HG02938 (cell line): ENCODE measurements at regions not wholly inside any gene's neighbourhood (a gene's known extent, or its start where the extent isn't known, plus 50 kb on each side); places are given as distances from the start of the nearest gene placed in this dataset.

Experiments
- ATAC-seq: cut with Tn5 transposase; IDR thresholded peaks from one replicate; pipeline ENCODE4 v1.9.1; 2021; ENCODE audit warnings: mild to moderate bottlenecking, moderate library complexity; ENCODE audit not compliant: unreplicated experiment

DNA sequence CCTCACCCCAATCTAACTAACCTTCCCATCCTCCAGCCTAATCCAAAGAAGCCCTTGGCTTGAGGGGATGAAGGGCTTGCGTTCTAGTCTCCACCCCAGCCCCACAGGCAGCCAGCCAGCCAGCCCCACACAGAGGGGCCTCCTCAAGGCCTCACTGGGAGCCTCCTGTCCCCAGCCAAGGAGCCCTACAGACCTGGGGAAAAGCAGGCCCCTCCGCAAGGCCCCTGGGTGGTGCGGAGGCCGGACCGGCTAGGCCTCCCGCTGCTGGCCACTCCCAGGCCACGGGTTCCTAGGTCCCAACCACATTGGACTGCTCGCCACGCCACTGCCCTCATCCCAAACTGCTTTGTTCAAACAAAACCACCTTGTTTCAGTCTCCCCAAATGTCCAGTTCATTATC, 78.0 kb downstream of the ZIC5 start:
- ATAC-seq = no peak

DNA sequence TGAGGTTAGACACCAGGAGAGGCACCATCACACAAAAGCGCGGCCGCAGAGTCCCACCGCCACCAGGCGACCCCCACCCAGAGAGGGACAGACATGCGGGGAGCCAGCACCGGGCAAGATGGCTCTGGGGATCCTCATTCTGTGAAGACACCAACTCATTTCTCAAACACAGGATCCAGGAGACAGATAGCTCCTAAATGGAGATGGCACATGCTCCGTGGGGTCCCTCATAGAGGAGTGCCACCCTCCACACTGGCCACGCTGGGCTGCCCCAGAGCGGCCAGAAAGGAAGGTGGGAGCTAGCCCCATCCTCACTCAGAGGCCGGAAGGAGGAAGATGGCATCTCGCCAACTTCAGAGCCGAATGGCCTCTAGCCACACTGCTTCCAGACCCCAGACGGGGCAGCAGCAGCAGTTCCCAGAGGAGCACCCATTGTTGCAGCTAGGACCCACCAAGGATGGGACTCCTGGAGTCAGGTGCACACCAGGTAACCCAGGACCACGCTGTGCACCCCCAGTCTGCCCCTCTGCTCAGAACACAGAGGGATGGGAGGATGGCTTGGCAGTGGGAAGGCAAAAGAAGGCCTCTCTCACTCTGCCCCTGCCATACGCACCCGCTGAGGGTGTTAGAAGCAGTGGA, 78.6 kb downstream of the ZIC5 start:
- ATAC-seq = no peak

DNA sequence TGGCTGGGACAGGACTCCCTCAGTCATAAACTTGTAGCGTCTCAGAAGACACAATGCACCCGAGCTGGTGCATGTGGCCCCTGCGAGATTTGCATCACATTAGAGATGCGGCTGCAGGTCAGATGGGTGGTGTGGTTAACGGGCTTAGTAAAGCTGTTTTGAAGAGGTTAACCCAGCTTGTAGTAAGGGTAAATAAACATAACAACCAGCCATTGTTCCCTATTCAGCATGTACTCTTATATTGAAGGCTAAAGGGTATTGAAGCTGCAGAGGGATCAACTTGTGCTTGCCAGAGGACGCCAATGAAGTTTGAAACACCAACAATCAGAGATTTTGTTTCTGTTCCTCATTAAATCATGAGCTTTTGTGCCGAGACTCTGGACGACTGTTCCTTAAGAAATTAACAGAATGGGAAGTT, 79.4 kb downstream of the ZIC5 start:
- no peak for ATAC-seq

DNA sequence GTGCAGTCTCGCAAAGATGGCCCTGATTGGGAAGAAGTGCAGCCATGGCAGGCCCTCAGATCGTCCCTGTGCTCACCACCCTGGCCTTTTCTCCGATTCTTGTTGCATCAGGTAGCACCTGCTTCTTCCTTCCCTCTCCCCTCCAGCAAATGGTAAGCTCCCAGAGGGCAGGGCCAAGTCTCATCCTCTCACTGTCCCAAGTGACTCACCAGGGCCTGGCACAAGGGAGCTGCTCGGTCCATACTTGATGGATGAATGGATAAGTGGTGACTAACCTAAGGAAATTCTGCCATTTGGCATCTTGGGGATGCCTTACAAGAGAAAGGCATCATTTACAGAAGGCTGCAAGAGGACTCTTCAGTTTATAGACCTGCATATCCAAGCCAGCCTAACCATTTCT, 84.9 kb downstream of the ZIC5 start:
- ATAC-seq = no peak

DNA sequence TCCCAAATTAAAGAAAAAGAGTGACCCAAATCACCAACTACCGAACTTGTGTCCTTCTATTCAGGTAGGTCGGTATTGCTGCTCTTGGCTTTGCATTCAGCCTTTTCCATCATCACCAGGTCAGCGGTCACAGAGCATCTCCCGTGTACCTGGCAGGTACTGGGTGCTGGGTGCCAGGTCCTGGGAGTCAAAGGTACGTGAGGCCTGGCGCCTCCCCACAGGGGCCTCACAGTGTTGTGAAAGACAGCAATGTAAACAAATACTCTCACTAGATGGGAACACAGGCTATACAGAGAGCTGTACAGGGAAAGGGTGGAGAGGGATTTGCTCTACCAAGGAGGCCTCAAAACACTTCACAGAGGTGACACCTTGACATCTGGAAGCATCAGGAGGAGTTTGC, 86.7 kb downstream of the ZIC5 start:
- no peak for ATAC-seq

DNA sequence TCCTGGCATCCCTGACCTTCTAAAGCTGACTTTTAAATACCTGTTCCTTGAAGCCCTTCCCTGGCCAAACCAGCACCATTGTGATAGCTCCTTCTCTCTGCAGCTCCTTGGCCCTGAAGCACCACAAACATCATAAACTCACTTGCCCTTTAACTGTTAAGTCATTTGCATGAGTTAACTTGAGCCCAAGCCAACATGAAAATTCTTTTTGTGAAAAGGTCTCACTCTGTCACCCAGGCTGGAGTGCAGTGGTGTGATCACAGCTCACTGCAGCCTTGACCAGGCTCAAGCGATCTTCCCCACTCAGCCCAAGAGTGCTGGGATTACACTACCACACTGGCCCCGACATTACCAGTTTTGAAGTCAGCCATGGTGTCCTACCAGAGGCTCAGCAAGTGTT, 87.8 kb downstream of the ZIC5 start:
- no peak for ATAC-seq

DNA sequence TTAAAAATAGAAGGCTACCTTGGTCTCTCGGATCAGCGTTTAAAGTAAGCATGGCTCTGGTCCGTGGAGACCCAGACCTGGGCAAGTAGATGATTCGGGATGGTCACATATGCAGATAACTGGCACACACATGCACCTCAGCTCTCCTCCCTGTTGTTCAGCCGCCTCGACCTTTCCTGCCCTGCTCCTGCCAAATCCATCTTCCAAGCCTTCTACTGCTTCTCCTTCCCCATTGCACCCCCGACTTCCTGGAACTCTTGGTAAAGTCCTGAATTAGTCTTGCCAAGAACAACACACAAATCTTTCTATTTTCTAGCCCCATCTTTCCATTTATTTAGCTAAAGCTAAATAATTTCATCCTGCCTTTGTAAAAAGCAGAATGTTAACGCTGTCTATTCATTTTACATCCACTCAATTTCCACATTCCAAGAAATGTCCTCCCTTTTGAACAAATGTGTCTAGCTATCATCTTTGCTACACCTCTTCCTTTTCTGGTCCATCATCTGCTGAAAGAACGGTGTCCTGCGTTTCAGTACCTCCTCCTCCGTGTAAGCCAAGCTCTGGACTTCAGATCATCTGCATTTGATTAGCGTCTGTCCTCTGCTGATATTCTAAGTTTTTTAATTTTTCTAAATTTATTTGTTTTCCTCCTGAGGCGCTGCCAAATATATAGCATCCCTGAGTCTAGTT, 92.5 kb downstream of the ZIC5 start:
- no peak for ATAC-seq

DNA sequence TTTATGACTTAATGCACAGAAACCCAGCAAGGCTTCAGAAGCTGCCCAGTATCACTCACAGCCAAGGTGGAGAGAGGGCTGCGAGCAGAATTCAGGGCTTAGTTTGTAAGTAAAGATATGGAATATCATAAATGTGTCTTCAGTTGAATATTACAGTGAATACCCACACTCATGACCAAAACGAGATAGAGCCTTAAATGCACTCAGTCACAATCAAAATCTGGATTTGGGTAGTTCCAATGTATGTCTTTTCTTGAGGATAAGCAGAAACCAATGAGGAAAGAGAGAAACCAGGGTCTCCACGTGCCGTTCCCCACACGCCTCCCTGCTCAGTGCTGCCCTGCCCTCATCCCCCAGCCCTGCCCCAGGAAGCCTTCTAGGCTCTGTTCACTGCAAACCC, 94.9 kb downstream of the ZIC5 start:
- ATAC-seq = no peak

DNA sequence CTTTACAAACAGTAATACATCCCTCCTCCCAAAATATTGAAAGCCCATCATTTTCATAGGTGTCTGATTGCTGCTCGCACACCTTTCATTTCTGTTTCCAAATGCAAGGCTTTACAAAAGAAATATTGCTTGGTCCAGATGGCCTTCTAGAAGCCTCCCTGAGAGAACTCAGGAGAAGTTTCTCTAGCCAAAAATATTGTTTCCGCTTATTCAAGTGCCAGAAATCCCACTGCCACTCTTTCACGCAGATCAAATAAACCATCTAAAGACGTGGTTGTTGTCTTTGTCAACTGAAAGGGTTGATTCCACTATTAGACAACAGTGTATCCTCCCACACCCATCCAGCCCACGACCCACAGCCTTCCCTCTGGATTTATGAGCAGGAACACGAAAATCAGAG, 96.2 kb downstream of the ZIC5 start:
- ATAC-seq = no peak

DNA sequence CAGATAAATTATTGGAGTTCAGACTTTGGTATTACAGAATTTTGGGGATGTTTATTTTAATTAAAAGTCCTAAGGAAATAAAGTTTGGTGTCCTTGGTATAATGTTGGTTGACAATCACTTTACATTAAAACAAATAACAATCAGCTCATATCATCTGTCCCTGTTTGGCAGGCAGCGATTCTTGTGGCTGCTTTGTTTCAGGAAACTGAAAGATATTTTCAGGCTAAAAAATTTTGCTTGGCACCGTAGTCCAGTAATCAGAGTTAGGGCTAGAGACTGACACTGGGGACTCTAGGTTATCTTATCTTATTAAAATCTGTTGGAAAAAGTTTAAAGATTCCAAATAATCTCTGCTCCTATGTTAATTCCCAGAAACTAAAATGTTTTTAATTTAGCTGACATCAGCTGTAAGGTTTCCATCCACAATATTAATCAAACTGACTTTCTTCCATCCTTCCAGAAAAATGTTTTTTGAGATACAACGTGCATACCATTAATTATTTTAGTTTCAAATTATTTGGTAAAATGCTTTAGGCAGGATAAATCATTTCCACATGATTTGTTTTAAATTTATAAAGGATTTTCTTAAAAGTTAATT, 97.6 kb downstream of the ZIC5 start:
- ATAC-seq = no peak

DNA sequence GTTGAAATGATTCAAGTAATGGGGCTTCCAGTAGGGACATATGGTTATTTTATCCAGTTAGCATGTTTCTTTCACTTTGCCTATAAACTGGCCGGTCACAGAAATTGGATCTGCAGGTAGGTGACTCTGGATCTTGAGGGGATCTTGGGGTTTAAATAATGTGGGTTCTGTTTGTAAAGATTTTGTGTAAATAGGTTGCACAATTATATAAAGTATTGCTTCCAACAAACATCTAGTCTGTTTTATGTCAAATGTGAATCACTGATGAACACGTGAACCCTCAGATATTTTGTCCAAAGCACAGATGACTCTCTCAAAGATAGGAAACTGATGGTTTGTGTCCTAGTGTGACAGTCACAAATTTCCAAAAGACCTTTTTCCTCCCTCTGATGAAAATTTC, 98.4 kb downstream of the ZIC5 start:
- no peak for ATAC-seq

DNA sequence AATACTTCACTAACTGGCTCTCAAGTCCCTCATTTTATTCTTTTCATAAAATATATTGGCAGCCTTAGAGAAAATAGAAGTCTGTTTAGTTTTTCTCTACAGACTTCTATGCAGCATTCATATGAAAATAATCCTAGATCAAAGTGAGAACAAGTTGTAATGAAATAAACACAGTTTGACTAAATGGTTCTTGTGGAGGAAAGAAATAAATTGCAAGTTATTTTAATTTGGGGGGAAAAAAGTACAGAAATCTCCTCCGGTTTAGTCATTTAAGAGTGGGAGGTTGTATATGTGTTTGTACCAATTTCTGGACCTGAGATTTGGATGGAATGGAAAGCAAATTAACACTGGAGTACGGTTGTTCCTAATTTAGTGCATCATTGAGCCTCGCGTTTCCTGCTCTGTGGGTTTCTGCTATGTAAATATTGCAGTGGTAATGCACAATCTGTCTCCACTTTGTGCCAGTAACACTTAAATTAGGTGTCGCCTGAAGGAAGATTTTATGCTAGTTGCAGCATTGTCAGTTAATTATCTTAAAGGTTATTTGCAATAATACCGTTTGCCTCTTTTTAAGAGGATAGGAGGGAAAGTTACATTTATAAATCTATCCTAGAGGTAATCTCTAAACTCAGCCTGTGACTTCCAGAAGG, 100.2 kb downstream of the ZIC5 start:
- no peak for ATAC-seq

DNA sequence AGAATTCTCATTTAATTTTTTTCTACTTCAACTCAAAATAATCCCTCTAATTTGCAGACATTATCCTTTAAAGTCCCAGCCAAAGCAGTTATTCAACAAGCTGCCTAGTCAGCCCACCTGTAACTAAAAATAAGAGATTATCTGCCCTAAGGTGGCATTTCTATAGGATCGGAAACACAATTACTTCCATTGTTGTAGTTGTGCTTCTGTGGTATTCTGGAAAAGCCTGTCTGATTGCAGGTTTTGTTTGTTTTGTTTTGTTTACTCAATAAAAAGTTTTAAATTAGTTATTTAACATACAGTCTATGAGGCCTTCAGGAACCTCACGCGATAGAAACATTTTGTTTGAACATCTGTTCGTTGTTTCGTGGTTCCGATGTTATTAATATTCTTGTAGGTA, 101.0 kb downstream of the ZIC5 start:
- no peak for ATAC-seq

DNA sequence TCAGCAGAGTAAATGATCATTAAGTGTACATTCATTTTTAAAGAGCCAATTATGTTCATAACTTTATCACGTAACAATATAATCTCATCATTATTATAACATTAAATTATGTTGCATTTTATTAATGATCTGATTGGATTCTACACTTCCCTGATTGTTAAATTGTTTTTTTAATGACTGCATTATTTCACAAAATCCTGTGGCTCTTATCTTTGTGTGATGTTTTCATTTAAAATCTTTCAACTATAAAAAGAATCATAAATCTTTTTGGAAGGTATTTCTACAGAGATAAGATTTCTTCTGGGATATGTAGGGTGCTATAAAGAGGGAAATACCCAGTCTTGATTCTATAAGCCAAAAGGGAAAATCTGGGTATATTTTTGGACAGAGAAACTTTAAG, 101.7 kb downstream of the ZIC5 start:
- no peak for ATAC-seq

DNA sequence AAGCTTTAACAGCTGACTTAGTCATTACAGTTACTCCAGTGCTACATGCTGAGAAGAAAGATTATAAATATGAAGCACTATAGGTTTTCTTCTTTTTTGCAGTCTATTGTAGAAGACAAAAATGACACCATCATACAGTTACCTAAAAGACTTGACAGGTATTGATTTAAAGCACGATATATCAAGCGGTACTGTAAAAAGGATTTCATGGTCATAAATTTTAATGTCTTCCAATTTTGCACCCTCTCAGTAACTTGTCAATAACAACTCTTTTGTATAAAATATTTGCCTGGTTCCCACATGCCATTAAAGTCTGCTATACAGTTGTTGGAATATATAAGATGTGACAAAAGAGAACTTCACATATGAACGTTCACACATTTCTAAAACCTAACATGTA, 102.8 kb downstream of the ZIC5 start:
- ATAC-seq = no peak

DNA sequence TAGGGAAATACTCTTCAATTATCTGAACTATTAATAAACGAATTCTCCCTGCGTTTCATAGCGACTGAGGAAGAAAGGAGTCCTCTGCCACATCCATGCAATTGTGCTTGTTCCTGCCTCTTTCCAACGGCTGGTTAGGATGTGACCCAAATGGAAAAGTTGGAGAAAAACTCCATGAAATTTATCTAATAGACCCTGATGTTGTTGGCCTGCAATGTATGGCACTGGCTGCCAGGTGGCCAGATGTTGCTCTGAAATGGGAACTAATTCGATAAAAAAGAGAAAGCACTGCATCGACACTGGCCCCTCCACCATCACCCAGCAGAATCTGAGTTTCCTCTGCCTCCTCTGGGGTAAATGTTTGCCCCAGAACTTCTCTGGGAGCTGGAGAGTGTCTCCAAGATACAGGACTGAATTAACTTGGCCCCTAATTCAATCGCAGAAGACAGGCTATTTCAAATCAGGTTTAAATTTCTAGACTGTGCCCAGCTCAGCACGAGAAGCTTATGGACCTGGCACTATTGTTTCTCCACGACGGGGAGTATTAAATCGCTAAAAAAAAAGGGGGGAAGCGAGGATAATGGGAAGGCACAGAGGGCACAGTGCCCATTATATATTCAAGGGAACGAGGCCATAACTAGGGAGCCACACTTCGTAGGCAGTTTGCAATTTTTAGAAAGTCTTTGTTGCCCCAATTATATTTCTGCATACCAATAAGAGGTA, 103.9 kb downstream of the ZIC5 start:
- ATAC-seq = no peak

DNA sequence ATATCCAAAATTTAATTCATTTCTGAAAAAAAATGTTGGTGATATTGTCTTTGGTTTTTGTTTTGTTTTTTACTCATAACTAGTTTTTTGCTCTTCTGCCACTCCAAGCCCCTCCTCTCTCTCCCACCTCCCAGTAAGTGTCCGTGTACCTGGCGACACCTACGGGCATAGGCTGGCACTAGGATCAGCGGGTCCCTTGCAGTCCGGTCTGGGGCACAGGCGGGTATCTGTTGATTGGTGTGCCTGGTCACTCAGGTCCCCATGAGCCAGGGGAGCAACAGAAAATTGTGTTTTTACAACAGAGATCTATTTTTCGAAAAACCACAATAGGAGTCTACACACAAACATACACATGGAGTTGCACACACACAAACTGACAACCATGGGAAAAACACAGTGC, 104.8 kb downstream of the ZIC5 start:
- ATAC-seq = no peak

DNA sequence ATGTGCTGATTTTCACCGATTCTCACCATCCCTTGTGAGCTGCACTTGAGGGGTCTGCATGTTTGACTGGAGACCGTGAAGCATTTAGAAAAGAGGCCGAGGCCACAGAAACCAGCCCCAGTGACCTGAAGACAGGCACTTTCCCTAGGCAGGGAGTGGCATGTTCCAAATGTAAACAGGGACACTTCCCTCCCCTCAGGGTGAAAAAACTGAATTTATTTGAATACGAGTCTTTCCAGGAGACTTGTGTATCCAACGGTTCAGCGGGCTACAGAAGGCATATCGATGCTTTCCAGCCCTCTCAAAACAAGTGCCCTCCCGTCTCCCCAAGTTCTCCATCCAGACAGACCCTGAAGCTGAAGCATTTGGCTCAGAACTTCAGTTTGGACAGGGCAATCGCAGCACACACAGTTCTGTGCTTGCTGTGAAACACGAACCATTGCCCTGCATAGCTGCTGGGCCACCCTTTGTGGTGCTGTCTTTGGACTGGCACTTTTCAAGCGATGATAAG, 106.1 kb downstream of the ZIC5 start:
- ATAC-seq = no peak

DNA sequence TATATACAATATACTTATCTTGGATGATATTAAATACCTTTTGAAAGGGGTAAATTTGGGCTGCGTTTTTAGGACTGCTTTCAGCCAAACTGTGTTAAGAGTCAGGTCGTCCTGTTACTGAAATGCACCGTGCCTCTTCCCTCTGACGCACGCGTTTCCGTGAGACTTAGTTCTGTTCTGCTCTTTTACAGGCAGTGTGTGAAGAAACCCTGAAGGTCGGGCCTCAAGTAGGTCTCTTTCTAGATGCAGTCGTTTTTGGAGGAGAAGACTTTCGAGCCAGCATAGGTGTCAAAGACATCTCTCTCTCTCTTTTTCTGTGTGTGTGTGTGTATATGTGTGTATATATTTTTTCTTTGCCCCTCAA, 107.0 kb downstream of the ZIC5 start:
- ATAC-seq = no peak

DNA sequence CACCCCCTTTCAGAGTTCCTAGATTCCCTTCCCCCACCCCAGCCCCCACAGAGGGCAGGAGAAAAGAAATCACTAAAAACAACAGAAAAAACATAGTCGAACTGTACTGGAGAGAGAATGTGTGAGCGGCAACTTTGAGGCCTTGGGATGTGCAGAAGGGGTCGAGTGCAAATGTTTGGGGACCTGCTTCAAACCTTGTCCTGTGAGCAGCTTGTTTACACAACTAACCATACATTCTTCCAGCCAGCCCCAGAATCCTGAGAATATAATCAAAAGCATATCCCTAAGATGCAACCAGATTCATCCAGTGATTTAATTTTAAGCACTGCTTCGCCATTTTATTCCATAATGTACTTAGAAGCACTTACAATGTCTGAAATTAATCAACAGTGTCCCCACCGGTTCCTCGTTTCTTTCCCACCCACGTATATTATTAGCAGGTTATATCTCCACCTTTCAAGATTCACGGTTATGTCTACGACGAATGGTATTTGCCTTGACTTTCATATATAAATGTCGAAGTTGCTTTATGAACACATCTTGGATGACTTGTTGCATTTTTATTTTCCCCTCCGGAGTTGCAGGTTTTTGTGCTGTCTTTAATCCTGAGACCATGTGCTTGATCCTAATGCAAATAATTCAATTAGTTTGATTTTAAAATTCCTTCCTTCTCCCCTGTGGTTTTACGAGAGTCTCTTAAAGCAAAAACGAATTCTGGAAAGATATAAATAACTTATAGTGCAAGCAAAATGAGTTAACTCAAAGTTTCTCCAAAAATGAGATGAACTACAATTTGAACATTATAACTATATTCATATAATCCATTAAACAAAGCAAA, 107.6 kb downstream of the ZIC5 start:
- ATAC-seq = no peak
